ENCODE measurements at regions not wholly inside any gene's neighbourhood (a gene's known extent, or its start where the extent isn't known, plus 50 kb on each side); places are given as distances from the start of the nearest gene placed in this dataset.

- TF ChIP-seq RAD21 (IDR thresholded peaks at IDR 0.05; ENCODE audit: low read depth): no peak
- TF ChIP-seq YY1 (IDR thresholded peaks at IDR 0.05; ENCODE audit: low read depth): no peak
- TF ChIP-seq NFIC (IDR thresholded peaks at IDR 0.05): no peak
- no peak for TF ChIP-seq MAX (IDR thresholded peaks at IDR 0.05)
- TF ChIP-seq, protein P1, sequence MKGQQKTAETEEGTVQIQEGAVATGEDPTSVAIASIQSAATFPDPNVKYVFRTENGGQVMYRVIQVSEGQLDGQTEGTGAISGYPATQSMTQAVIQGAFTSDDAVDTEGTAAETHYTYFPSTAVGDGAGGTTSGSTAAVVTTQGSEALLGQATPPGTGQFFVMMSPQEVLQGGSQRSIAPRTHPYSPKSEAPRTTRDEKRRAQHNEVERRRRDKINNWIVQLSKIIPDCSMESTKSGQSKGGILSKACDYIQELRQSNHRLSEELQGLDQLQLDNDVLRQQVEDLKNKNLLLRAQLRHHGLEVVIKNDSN (IDR thresholded peaks at IDR 0.05): no peak
- TF ChIP-seq, protein P2, sequence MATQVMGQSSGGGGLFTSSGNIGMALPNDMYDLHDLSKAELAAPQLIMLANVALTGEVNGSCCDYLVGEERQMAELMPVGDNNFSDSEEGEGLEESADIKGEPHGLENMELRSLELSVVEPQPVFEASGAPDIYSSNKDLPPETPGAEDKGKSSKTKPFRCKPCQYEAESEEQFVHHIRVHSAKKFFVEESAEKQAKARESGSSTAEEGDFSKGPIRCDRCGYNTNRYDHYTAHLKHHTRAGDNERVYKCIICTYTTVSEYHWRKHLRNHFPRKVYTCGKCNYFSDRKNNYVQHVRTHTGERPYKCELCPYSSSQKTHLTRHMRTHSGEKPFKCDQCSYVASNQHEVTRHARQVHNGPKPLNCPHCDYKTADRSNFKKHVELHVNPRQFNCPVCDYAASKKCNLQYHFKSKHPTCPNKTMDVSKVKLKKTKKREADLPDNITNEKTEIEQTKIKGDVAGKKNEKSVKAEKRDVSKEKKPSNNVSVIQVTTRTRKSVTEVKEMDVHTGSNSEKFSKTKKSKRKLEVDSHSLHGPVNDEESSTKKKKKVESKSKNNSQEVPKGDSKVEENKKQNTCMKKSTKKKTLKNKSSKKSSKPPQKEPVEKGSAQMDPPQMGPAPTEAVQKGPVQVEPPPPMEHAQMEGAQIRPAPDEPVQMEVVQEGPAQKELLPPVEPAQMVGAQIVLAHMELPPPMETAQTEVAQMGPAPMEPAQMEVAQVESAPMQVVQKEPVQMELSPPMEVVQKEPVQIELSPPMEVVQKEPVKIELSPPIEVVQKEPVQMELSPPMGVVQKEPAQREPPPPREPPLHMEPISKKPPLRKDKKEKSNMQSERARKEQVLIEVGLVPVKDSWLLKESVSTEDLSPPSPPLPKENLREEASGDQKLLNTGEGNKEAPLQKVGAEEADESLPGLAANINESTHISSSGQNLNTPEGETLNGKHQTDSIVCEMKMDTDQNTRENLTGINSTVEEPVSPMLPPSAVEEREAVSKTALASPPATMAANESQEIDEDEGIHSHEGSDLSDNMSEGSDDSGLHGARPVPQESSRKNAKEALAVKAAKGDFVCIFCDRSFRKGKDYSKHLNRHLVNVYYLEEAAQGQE (IDR thresholded peaks at IDR 0.05; ENCODE audit: low read depth): no peak
- TF ChIP-seq EGR1 (IDR thresholded peaks at IDR 0.05): no peak
- TF ChIP-seq CEBPB (IDR thresholded peaks at IDR 0.05): no peak
- no peak for TF ChIP-seq TAF1 (IDR thresholded peaks at IDR 0.05; ENCODE audit: low read depth)
- no peak for TF ChIP-seq CREB1 (IDR thresholded peaks at IDR 0.05; ENCODE audit: low read depth)
- no peak for TF ChIP-seq EP300 (IDR thresholded peaks at IDR 0.05; ENCODE audit: borderline replicate concordance)
- no peak for TF ChIP-seq ZBTB7A (IDR thresholded peaks at IDR 0.05; ENCODE audit: low read depth)
- no peak for TF ChIP-seq TCF12 (IDR thresholded peaks at IDR 0.05; ENCODE audit: low read depth)
Observed at GRCh38 chr1:81125672-81126071, 675.1 kb upstream of the ADGRL2 start.

GRCh38 chr1:81121306-81121705 lies 679.4 kb upstream of the ADGRL2 start:
- TF ChIP-seq CREB1 (IDR thresholded peaks at IDR 0.05; ENCODE audit: low read depth) (no peak), TAF1 (IDR thresholded peaks at IDR 0.05; ENCODE audit: low read depth) (no peak), ZBTB7A (IDR thresholded peaks at IDR 0.05; ENCODE audit: low read depth) (no peak), EP300 (IDR thresholded peaks at IDR 0.05; ENCODE audit: borderline replicate concordance) (no peak), RAD21 (IDR thresholded peaks at IDR 0.05; ENCODE audit: low read depth) (no peak), NFIC (IDR thresholded peaks at IDR 0.05) (no peak), TCF12 (IDR thresholded peaks at IDR 0.05; ENCODE audit: low read depth) (no peak), EGR1 (IDR thresholded peaks at IDR 0.05) (no peak), CEBPB (IDR thresholded peaks at IDR 0.05) (no peak), YY1 (IDR thresholded peaks at IDR 0.05; ENCODE audit: low read depth) (no peak), TEAD4 (IDR thresholded peaks at IDR 0.05) (no peak), MAX (IDR thresholded peaks at IDR 0.05) (no peak), FOXM1 (IDR thresholded peaks at IDR 0.05; ENCODE audit: borderline replicate concordance, low read depth) (no peak)
- TF ChIP-seq, protein P1 (IDR thresholded peaks at IDR 0.05): no peak
- TF ChIP-seq, protein P2 (IDR thresholded peaks at IDR 0.05; ENCODE audit: low read depth): no peak

- TF ChIP-seq, protein P2 (IDR thresholded peaks at IDR 0.05; ENCODE audit: low read depth): no peak
- TF ChIP-seq FOXM1 (IDR thresholded peaks at IDR 0.05; ENCODE audit: borderline replicate concordance, low read depth) (no peak), ZBTB7A (IDR thresholded peaks at IDR 0.05; ENCODE audit: low read depth) (no peak), EGR1 (IDR thresholded peaks at IDR 0.05) (no peak), TAF1 (IDR thresholded peaks at IDR 0.05; ENCODE audit: low read depth) (no peak), MAX (IDR thresholded peaks at IDR 0.05) (no peak), CEBPB (IDR thresholded peaks at IDR 0.05) (no peak), EP300 (IDR thresholded peaks at IDR 0.05; ENCODE audit: borderline replicate concordance) (no peak), CREB1 (IDR thresholded peaks at IDR 0.05; ENCODE audit: low read depth) (no peak), TEAD4 (IDR thresholded peaks at IDR 0.05) (no peak), YY1 (IDR thresholded peaks at IDR 0.05; ENCODE audit: low read depth) (no peak), RAD21 (IDR thresholded peaks at IDR 0.05; ENCODE audit: low read depth) (no peak), NFIC (IDR thresholded peaks at IDR 0.05) (no peak), TCF12 (IDR thresholded peaks at IDR 0.05; ENCODE audit: low read depth) (no peak)
- TF ChIP-seq, protein P1 (IDR thresholded peaks at IDR 0.05): no peak
Observed at GRCh38 chr1:81119319-81119718, 681.4 kb upstream of the ADGRL2 start.
